ENCODE measurements at regions not wholly inside any gene's neighbourhood (a gene's known extent, or its start where the extent isn't known, plus 50 kb on each side); places are given as distances from the start of the nearest gene placed in this dataset.

GRCh38 chr10:120705309-120705708, 145.9 kb upstream of the WDR11 start:
- Histone ChIP-seq H3K79me2 (ENCODE audit: low read length) (no peaks in the 10 kb centered on the region), H3K27ac (ENCODE audit: low read length) (no peak overlapping the region), H3K4me1 (ENCODE audit: low read length) (no peaks in the 10 kb centered on the region), H3K4me3 (ENCODE audit: low read length) (no peak overlapping the region), H3K9ac (ENCODE audit: low read length) (no peak overlapping the region), H4K20me1 (ENCODE audit: insufficient read depth, low read length) (no peaks in the 10 kb centered on the region), H3K36me3 (replicated peaks; ENCODE audit: insufficient read depth, low read length) (no peaks in the 10 kb centered on the region), H3K9me2 (replicated peaks; ENCODE audit: insufficient read depth, low read length) (no peaks in the 10 kb centered on the region), H2AFZ (ENCODE audit: low read length) (no peak overlapping the region), H3K27me3 (replicated peaks; ENCODE audit: insufficient read depth, low read length) (no peaks in the 10 kb centered on the region), H3K4me2 (ENCODE audit: low read depth, low read length) (no peak overlapping the region), H3F3A (ENCODE audit: insufficient read depth, low read length) (no peaks in the 10 kb centered on the region), H3K9me3 (replicated peaks; ENCODE audit: insufficient read depth, low read length) (no peaks in the 10 kb centered on the region)
- TF ChIP-seq EZH2phosphoT487 (IDR thresholded peaks at IDR 0.05; ENCODE audit: low read length) (no peak), CTCF (IDR thresholded peaks at IDR 0.05; ENCODE audit: low read length) (no peak), EZH2 (optimal IDR thresholded peaks at IDR 0.05; ENCODE audit: low read depth, low read length) (no peak)
- no peak for DNase-seq

- Histone ChIP-seq H3F3A (ENCODE audit: insufficient read depth, low read length) (no peaks in the 10 kb centered on the region), H3K4me2 (ENCODE audit: low read depth, low read length) (no peak overlapping the region), H3K27me3 (replicated peaks; ENCODE audit: insufficient read depth, low read length) (no peaks in the 10 kb centered on the region), H3K9me2 (replicated peaks; ENCODE audit: insufficient read depth, low read length) (no peaks in the 10 kb centered on the region), H3K4me1 (ENCODE audit: low read length) (no peaks in the 10 kb centered on the region), H3K79me2 (ENCODE audit: low read length) (no peaks in the 10 kb centered on the region), H4K20me1 (ENCODE audit: insufficient read depth, low read length) (no peaks in the 10 kb centered on the region), H3K9ac (ENCODE audit: low read length) (no peak overlapping the region), H3K9me3 (replicated peaks; ENCODE audit: insufficient read depth, low read length) (no peaks in the 10 kb centered on the region), H2AFZ (ENCODE audit: low read length) (no peak overlapping the region), H3K27ac (ENCODE audit: low read length) (no peak overlapping the region), H3K36me3 (replicated peaks; ENCODE audit: insufficient read depth, low read length) (no peaks in the 10 kb centered on the region), H3K4me3 (ENCODE audit: low read length) (no peak overlapping the region)
- no peak for TF ChIP-seq CTCF (IDR thresholded peaks at IDR 0.05; ENCODE audit: low read length)
- no peak for TF ChIP-seq EZH2phosphoT487 (IDR thresholded peaks at IDR 0.05; ENCODE audit: low read length)
- no peak for DNase-seq
These were observed 141.1 kb upstream of the WDR11 start for GRCh38 chr10:120710076-120710475.

- no peaks in the 10 kb centered on the region for H3K79me2 ChIP-seq (ENCODE audit: low read length)
- H3K9me2 ChIP-seq (replicated peaks; ENCODE audit: insufficient read depth, low read length), result no peaks in the 10 kb centered on the region
- H3F3A ChIP-seq (ENCODE audit: insufficient read depth, low read length), result no peaks in the 10 kb centered on the region
- no peak overlapping the region for H3K9ac ChIP-seq (ENCODE audit: low read length)
- H4K20me1 ChIP-seq (ENCODE audit: insufficient read depth, low read length), result no peaks in the 10 kb centered on the region
- no peak overlapping the region for H3K27ac ChIP-seq (ENCODE audit: low read length)
- H3K4me2 ChIP-seq (ENCODE audit: low read depth, low read length), result no peak overlapping the region
- no peak for DNase-seq
- no peak overlapping the region for H2AFZ ChIP-seq (ENCODE audit: low read length)
- no peaks in the 10 kb centered on the region for H3K9me3 ChIP-seq (replicated peaks; ENCODE audit: insufficient read depth, low read length)
- no peak overlapping the region for H3K4me3 ChIP-seq (ENCODE audit: low read length)
- TF ChIP-seq EZH2phosphoT487 (IDR thresholded peaks at IDR 0.05; ENCODE audit: low read length) (no peak), CTCF (IDR thresholded peaks at IDR 0.05; ENCODE audit: low read length) (no peak), EZH2 (optimal IDR thresholded peaks at IDR 0.05; ENCODE audit: low read depth, low read length) (no peak)
- H3K27me3 ChIP-seq (replicated peaks; ENCODE audit: insufficient read depth, low read length), result no peaks in the 10 kb centered on the region
- no peaks in the 10 kb centered on the region for H3K36me3 ChIP-seq (replicated peaks; ENCODE audit: insufficient read depth, low read length)
- no peaks in the 10 kb centered on the region for H3K4me1 ChIP-seq (ENCODE audit: low read length)
These were observed 139.3 kb upstream of the WDR11 start for GRCh38 chr10:120711860-120712259.
